Transverse colon (tissue), 4 donors: ENCODE measurements at regions not wholly inside any gene's neighbourhood (a gene's known extent, or its start where the extent isn't known, plus 50 kb on each side); places are given as distances from the start of the nearest gene placed in this dataset.

Experiments
- DNase-seq: peaks from one replicate; pipeline ENCODE4 v3.0.0-alpha.2; 2019
- H3K27ac ChIP-seq, 4 donors: fragments of 200-600 bp; sonication (generic); 2 replicates each; pipeline ENCODE4 v1.5.1; 2016 to 2018; ENCODE audit warnings: inconsistent platforms in 4 of 4
- H3K27me3 ChIP-seq: fragments of 200-600 bp; sonication (generic); 2 replicates; pipeline ENCODE4 v1.5.1; 2017; ENCODE audit warnings: inconsistent platforms
- H3K36me3 ChIP-seq, 4 donors: fragments of 200-600 bp; sonication (generic); 2 replicates each; pipeline ENCODE4 v1.5.1; 2017 to 2019; ENCODE audit warnings: inconsistent platforms in 4 of 4
- H3K4me1 ChIP-seq, 4 donors: fragments of 200-600 bp; sonication (generic); 2 replicates each; pipeline ENCODE4 v1.5.1; 2017 to 2020; ENCODE audit warnings: inconsistent platforms in 4 of 4
- H3K4me3 ChIP-seq, 4 donors: fragments of 200-600 bp; sonication (generic); 1 replicate in 1 of 4; 2 replicates in 3 of 4; pipeline versions ENCODE4 v1.5.1 to v1.6.1; 2017 to 2019; ENCODE audit warnings: inconsistent platforms in 4 of 4
- H3K9me3 ChIP-seq, 2 donors: fragments of 200-600 bp; sonication (generic); 2 replicates each; pipeline ENCODE4 v1.5.1; 2017 to 2019; ENCODE audit warnings: inconsistent platforms in 2 of 2
- CTCF ChIP-seq, 5 experiments: fragments of 200-600 bp in 3 of 5; fragments of 450-650 bp in 2 of 5; sonication (generic) in 3 of 5; IDR thresholded peaks; 1 replicate in 2 of 5; 2 replicates in 3 of 5; pipeline ENCODE4 v1.5.1; 2016 to 2017; ENCODE audit warnings: antibody characterized with exemption in 5 of 5, inconsistent platforms in 3 of 5, mild to moderate bottlenecking in 2 of 5, moderate library complexity in 1 of 5
- EP300 ChIP-seq: sonication (generic); formaldehyde crosslinking; IDR thresholded peaks from one replicate; pipeline ENCODE4 v1.6.1; 2017; ENCODE audit warnings: antibody characterized with exemption, low read depth
- POLR2A ChIP-seq: fragments of 450-650 bp; IDR thresholded peaks from one replicate; pipeline ENCODE4 v1.6.1; 2016; ENCODE audit warnings: antibody characterized with exemption, mild to moderate bottlenecking, moderate library complexity
- POLR2AphosphoS5 ChIP-seq, 3 donors: sonication (generic); formaldehyde crosslinking; IDR thresholded peaks; one replicate each; pipeline ENCODE4 v1.6.1; 2016; ENCODE audit warnings: antibody characterized with exemption in 3 of 3
- WGBS, 2 donors: methylation state at CpG; one replicate each; pipeline ENCODE4 v1.1.5; 2018; ENCODE audit warnings: low coverage in 1 of 2; 5-methylcytosine and 5-hydroxymethylcytosine counted together
- in situ Hi-C, 4 donors: fragments of 200-750 bp; cut with MboI; loops; one replicate each; pipeline versions ENCODE4 v1.15.0 to v1.15.1; 2017; ENCODE audit warnings: low sequenced_read_pairs in 3 of 4, low pct_ligation_motif_present in 1 of 4, low pct_unique_long_range_greater_than_20kb in 1 of 4
- intact Hi-C: fragments of 100-400 bp; cut with DNase I; formaldehyde crosslinking; loops from one replicate; pipeline ENCODE4 v1.15.1; 2023; ENCODE audit warnings: low total_unique reads

- no peaks in the 10 kb centered on the region for H3K27me3 ChIP-seq
- in situ Hi-C loops (no loop called here), intact Hi-C loops (no loop called here)
- no peaks in the 10 kb centered on the region for H3K36me3 ChIP-seq
- H3K9me3 ChIP-seq = no peaks in the 10 kb centered on the region
- H3K4me3 ChIP-seq = no peak overlapping the region
- 50 to 70% methylated on average over 1 to 4 of the region's 4 CpGs for WGBS, 2 donors
- TF ChIP-seq EP300 = no peak
- no peak for TF ChIP-seq POLR2A
- TF ChIP-seq CTCF (IDR thresholded peaks at IDR 0.05) = no peak
- no peak for TF ChIP-seq POLR2AphosphoS5 (IDR thresholded peaks at IDR 0.05)
- H3K4me1 ChIP-seq = no peaks in the 10 kb centered on the region
- no peak overlapping the region for H3K27ac ChIP-seq
- no peak for DNase-seq
Measured at GRCh38 chr9:22913026-22913425, 466.4 kb downstream of the DMRTA1 start.

GRCh38 chr9:22913518-22913917, 466.9 kb downstream of the DMRTA1 start:
- H3K9me3 ChIP-seq = no peaks in the 10 kb centered on the region
- no peaks in the 10 kb centered on the region for H3K36me3 ChIP-seq
- H3K27me3 ChIP-seq = no peaks in the 10 kb centered on the region
- in situ Hi-C loops (no loop called here), intact Hi-C loops (no loop called here)
- H3K27ac ChIP-seq = no peak overlapping the region
- no peak for DNase-seq
- H3K4me1 ChIP-seq = no peaks in the 10 kb centered on the region
- no peak overlapping the region for H3K4me3 ChIP-seq
- 57 to 73% methylated on average over 1 to 4 of the region's 4 CpGs for WGBS, 2 donors
- TF ChIP-seq POLR2A = no peak
- no peak for TF ChIP-seq EP300
- no peak for TF ChIP-seq CTCF (IDR thresholded peaks at IDR 0.05)
- no peak for TF ChIP-seq POLR2AphosphoS5 (IDR thresholded peaks at IDR 0.05)

GRCh38 chr9:22916148-22916547, 469.5 kb downstream of the DMRTA1 start:
- Histone ChIP-seq H3K9me3 (no peaks in the 10 kb centered on the region), H3K27ac (no peak overlapping the region), H3K4me1 (no peaks in the 10 kb centered on the region), H3K4me3 (no peak overlapping the region), H3K36me3 (no peaks in the 10 kb centered on the region), H3K27me3 (no peaks in the 10 kb centered on the region)
- intact Hi-C loops = no loop called here
- 68 to 72% methylated on average over 2 of the region's 2 CpGs for WGBS, 2 donors
- no peak for DNase-seq
- TF ChIP-seq POLR2A = no peak
- no peak for TF ChIP-seq POLR2AphosphoS5 (IDR thresholded peaks at IDR 0.05)
- no peak for TF ChIP-seq CTCF (IDR thresholded peaks at IDR 0.05)
- no peak for TF ChIP-seq EP300
- in situ Hi-C loops = no loop called here

- DNase-seq = no peak
- Histone ChIP-seq H3K9me3 (no peaks in the 10 kb centered on the region), H3K4me1 (no peaks in the 10 kb centered on the region), H3K27me3 (no peaks in the 10 kb centered on the region), H3K27ac (no peak overlapping the region), H3K36me3 (no peaks in the 10 kb centered on the region), H3K4me3 (no peak overlapping the region)
- in situ Hi-C loops = no loop called here
- TF ChIP-seq POLR2AphosphoS5 (IDR thresholded peaks at IDR 0.05) = no peak
- no peak for TF ChIP-seq POLR2A
- no peak for TF ChIP-seq CTCF (IDR thresholded peaks at IDR 0.05)
- TF ChIP-seq EP300 = no peak
- intact Hi-C loops = no loop called here
- 42 to 45% methylated on average over 1 of the region's 1 CpG for WGBS, 2 donors
Measured at GRCh38 chr9:22919423-22919822, 472.8 kb downstream of the DMRTA1 start.
